WTC11 (cell line): ENCODE measurements at regions not wholly inside any gene's neighbourhood (a gene's known extent, or its start where the extent isn't known, plus 50 kb on each side); places are given as distances from the start of the nearest gene placed in this dataset.

Source experiments
- ATAC-seq: fragments of 200-7000 bp; cut with Tn5 transposase; 2 replicates; pipeline ENCODE4 v1.10.0; 2021; ENCODE audit warnings: mild to moderate bottlenecking, moderate library complexity
- CTCF ChIA-PET: fragments of 300-600 bp; sonication (Branson Sonifier 250); formaldehyde crosslinking; loops from one replicate; lab custom pipeline; 2021; ENCODE audit warnings: antibody characterized with exemption; lab: Charles Lee
- POLR2A ChIA-PET: fragments of 350-600 bp; sonication (Branson Sonifier 250); formaldehyde crosslinking; loops from one replicate; lab custom pipeline; 2021; ENCODE audit warnings: antibody characterized with exemption; lab: Charles Lee
- DNase-seq: peaks from one replicate; pipeline ENCODE4 v3.0.0; 2021; ENCODE audit warnings: low spot score
- H3K27ac Mint-ChIP-seq: 2 replicates; pipeline ENCODE4 v1.8.0; 2021; ENCODE audit warnings: mixed read lengths
- H3K27me3 Mint-ChIP-seq: 2 replicates; pipeline ENCODE4 v1.8.0; 2021; ENCODE audit warnings: low read depth, mild to moderate bottlenecking, moderate library complexity, mixed read lengths
- H3K36me3 Mint-ChIP-seq: 2 replicates; pipeline ENCODE4 v1.8.0; 2021; ENCODE audit warnings: mixed read lengths
- H3K4me1 Mint-ChIP-seq: 2 replicates; pipeline ENCODE4 v1.8.0; 2022; ENCODE audit warnings: mixed read lengths
- H3K4me3 Mint-ChIP-seq: 2 replicates; pipeline ENCODE4 v1.8.0; 2021; ENCODE audit warnings: mild to moderate bottlenecking, moderate library complexity, mixed read lengths
- H3K9me3 Mint-ChIP-seq: 2 replicates; pipeline ENCODE4 v1.8.0; 2021; ENCODE audit warnings: mixed read lengths
- AR ChIP-seq: fragments of 250-450 bp; sonication (Bioruptor Pico); IDR thresholded peaks from 2 replicates; pipeline ENCODE4 v1.9.0; 2021; ENCODE audit warnings: mild to moderate bottlenecking
- ATF1 ChIP-seq: sonication (generic); formaldehyde crosslinking; IDR thresholded peaks from 2 replicates; pipeline ENCODE4 v1.8.1; 2023; ENCODE audit warnings: mild to moderate bottlenecking, moderate library complexity, missing genetic modification reagents
- ATF2 ChIP-seq: sonication (generic); formaldehyde crosslinking; IDR thresholded peaks from 2 replicates; pipeline ENCODE4 v1.8.1; 2022; ENCODE audit warnings: low read depth, missing genetic modification reagents, borderline replicate concordance
- CREB1 ChIP-seq: sonication (generic); formaldehyde crosslinking; IDR thresholded peaks from 2 replicates; pipeline ENCODE4 v1.8.0; 2023; ENCODE audit warnings: mild to moderate bottlenecking, missing genetic modification reagents
- EMX1 ChIP-seq: fragments of 250-450 bp; sonication (Bioruptor Pico); IDR thresholded peaks from 2 replicates; pipeline ENCODE4 v1.8.0; 2021; ENCODE audit warnings: mild to moderate bottlenecking
- FOXJ3 ChIP-seq: sonication (generic); formaldehyde crosslinking; IDR thresholded peaks from 2 replicates; pipeline ENCODE4 v1.9.0; 2021; ENCODE audit warnings: missing genetic modification reagents, mild to moderate bottlenecking, borderline replicate concordance
- HMGA2 ChIP-seq: fragments of 250-450 bp; sonication (Bioruptor Pico); IDR thresholded peaks from 2 replicates; pipeline ENCODE4 v1.4.0; 2021; ENCODE audit warnings: mild to moderate bottlenecking, moderate library complexity
- HMGXB4 ChIP-seq: sonication (generic); formaldehyde crosslinking; IDR thresholded peaks from 2 replicates; pipeline ENCODE4 v1.8.1; 2023; ENCODE audit warnings: mild to moderate bottlenecking, moderate library complexity, missing genetic modification reagents
- IRF2 ChIP-seq: sonication (generic); formaldehyde crosslinking; IDR thresholded peaks from 2 replicates; pipeline ENCODE4 v1.8.0; 2022; ENCODE audit warnings: low read depth, missing genetic modification reagents, borderline replicate concordance
- NFYB ChIP-seq: sonication (generic); formaldehyde crosslinking; conservative IDR thresholded peaks from 2 replicates; pipeline ENCODE4 v1.8.0; 2022; ENCODE audit warnings: low read depth, missing genetic modification reagents
- RORB ChIP-seq: fragments of 250-450 bp; sonication (Bioruptor Pico); IDR thresholded peaks from 2 replicates; pipeline ENCODE4 v1.9.0; 2021; ENCODE audit warnings: mild to moderate bottlenecking
- SOX15 ChIP-seq: fragments of 250-450 bp; sonication (Bioruptor Pico); IDR thresholded peaks from 2 replicates; pipeline ENCODE4 v1.9.0; 2021; ENCODE audit warnings: mild to moderate bottlenecking
- ZNF281 ChIP-seq: sonication (generic); formaldehyde crosslinking; IDR thresholded peaks from 2 replicates; pipeline ENCODE4 v1.8.0; 2023; ENCODE audit warnings: mild to moderate bottlenecking, missing genetic modification reagents
- ZNF396 ChIP-seq: fragments of 250-450 bp; sonication (Bioruptor Pico); IDR thresholded peaks from 2 replicates; pipeline ENCODE4 v1.8.0; 2021; ENCODE audit warnings: mild to moderate bottlenecking, moderate library complexity, borderline replicate concordance

- POLR2A ChIA-PET = no interaction called here
- no peaks in the 10 kb centered on the region for H3K9me3 Mint-ChIP-seq
Observed at GRCh38 chr5:128773378-128773777, 191.9 kb upstream of the SLC27A6 start.

More at GRCh38 chr5:128773378-128773777, 191.9 kb upstream of the SLC27A6 start:
- Mint-ChIP-seq H3K36me3 (no peaks in the 10 kb centered on the region), H3K4me1 (peaks cover 19% of the 10 kb centered on the region), H3K4me3 (no peak overlapping the region), H3K27ac (no peak overlapping the region), H3K27me3 (no peaks in the 10 kb centered on the region; the same call in 1 of the 2 replicates)
- no peak for DNase-seq
- TF ChIP-seq RORB (CRISPR knock-in tag) = no peak
- TF ChIP-seq ZNF396 (CRISPR knock-in tag) = no peak
- no peak for TF ChIP-seq CREB1 (CRISPR knock-in tag)
- no peak for TF ChIP-seq IRF2 (CRISPR knock-in tag)
- no peak for TF ChIP-seq HMGA2
- TF ChIP-seq NFYB (CRISPR knock-in tag) = no peak
- no peak for TF ChIP-seq EMX1 (CRISPR knock-in tag)
- TF ChIP-seq ATF1 (CRISPR knock-in tag) = no peak
- TF ChIP-seq ATF2 (CRISPR knock-in tag) = no peak
- no peak for TF ChIP-seq HMGXB4 (CRISPR knock-in tag)
- TF ChIP-seq AR (CRISPR knock-in tag) = no peak
- no peak for TF ChIP-seq SOX15 (CRISPR knock-in tag)
- no peak for TF ChIP-seq ZNF281 (CRISPR knock-in tag)
- TF ChIP-seq FOXJ3 (CRISPR knock-in tag) = no peak
- CTCF ChIA-PET = no interaction called here
- ATAC-seq = no peak
